NCI-H2171 (cell line): ENCODE measurements at regions not wholly inside any gene's neighbourhood (a gene's known extent, or its start where the extent isn't known, plus 50 kb on each side); places are given as distances from the start of the nearest gene placed in this dataset.

Experiments used
- DNase-seq: peaks from one replicate; lab custom pipeline; 2025; lab: John Stamatoyannopoulos, UW

DNA sequence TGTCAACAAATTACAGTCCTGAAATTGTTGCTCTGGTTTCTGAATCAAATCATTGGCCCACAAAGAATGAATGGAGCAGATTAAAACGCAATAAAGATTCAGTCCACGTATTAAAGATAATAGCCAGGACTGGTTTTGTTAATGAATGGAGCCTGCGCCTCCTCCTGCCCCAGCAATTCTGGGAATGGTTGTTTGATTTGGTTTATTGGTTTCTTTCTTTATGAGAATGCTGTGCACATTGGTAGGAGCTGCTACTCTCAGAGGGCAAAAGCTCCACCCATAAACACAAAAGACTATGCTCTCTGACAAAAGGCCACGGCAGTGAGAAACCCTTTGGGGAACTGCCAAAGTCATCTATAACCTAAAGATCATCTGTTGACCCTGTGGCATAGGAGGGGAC is 261.1 kb downstream of the ABHD5 start:
- no peak for DNase-seq

DNA sequence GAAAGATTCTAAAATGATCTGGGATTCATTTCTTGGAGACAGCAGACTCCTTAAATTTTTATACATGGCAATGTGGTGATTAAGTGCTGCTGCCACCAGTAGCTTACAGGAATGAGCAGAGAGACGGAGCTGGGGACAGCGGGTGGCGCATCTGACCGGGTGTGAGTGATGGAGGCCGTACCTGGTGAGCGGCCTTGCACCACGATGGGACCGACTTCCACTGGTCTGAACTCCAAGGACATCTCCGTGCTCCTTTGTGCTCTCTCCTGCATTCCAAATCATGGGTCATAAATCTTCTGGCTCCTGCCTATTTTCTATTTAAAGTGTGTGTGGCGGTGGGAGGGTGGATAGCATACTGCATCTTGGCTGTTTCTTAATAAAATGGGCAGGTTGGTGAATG is 262.6 kb downstream of the ABHD5 start:
- DNase-seq, result no peak

- no peak for DNase-seq
Measured at GRCh38 chr3:43953814-43954692, 263.3 kb downstream of the ABHD5 start.

GRCh38 chr3:43956945-43957344 is 266.2 kb downstream of the ABHD5 start:
- no peak for DNase-seq

DNA sequence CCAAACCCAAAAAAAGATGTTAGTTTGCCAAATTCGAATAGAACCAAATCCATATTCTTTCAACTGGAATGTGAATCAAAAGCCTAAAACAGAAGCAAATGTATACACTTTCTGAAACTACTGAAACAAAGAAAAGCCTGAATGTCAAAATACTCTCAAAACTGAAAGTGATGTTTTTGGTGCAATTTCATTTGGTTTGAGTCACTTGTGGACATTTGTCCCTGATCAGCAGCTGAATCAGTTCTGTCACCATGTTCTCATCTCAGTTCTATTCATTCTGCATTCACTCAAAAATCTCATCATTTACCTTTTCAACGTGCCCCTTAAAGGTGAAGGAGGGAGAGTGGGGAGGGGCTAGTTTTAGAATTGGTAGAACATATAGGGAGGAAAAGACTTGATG is 266.8 kb downstream of the ABHD5 start:
- no peak for DNase-seq

- DNase-seq, result no peak
Measured at GRCh38 chr3:43958005-43958770, 267.4 kb downstream of the ABHD5 start.

GRCh38 chr3:43958973-43959372 is 268.2 kb downstream of the ABHD5 start:
- DNase-seq, result no peak

- DNase-seq, result peak; percentile 39
Measured at GRCh38 chr3:43959498-43960447, 269.0 kb downstream of the ABHD5 start.

DNA sequence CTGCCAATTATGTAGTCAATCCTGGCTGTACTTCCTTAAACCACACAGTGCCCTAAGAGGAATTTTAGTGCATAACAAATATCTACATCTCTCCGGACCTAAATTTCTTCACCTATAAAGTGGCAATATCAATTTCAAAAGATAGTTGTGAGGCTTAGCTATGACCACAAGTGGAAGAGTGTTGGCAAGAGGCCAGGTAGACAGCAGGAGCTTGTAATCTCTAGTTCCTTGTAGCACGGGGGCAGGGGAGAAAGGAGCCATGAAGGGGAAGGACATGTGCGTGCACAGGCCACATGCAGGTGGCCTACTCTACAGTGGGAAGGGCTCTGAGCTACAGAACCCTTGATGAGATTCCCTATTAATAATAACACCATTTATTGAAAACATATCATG is 269.7 kb downstream of the ABHD5 start:
- peak; percentile 26 for DNase-seq

DNA sequence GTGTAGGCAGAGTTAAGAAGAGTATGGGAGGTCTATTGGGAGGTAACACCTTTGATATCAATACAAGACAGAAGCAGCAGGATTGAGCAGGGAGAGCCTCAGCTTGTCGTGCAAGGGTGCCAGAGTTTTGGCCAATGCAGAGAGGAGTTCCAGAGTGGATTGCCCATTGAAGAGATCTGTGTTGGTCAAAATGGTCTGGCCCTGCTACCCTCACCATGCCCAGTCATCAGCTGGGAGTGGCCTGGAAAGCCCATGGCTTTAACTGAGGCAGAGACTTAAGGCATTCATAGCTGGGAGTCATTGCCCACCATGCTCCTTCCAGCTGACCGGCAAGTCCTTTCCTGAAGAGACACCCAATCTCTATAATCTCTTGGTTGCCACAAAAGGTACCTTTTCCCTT is 271.3 kb downstream of the ABHD5 start:
- no peak for DNase-seq

DNA sequence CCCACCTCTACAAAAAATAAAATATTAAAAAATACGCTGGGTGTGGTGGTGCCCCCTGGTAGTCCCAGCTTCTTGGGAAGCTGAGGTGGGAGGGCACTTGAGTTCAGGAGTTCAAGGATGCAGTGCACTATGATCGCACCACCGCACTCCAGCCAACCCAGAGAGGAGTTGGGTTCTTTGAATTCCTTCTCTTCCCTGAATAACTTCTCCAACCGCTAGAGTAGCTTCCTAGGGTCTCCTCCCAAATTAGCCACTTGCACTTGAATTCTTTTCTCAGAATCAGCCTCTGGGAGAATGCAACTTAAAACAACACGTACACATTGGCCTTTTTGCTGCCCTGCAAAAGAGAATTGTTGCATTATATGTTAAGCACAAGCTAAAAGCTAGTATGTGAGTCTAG is 272.5 kb downstream of the ABHD5 start:
- no peak for DNase-seq

DNA sequence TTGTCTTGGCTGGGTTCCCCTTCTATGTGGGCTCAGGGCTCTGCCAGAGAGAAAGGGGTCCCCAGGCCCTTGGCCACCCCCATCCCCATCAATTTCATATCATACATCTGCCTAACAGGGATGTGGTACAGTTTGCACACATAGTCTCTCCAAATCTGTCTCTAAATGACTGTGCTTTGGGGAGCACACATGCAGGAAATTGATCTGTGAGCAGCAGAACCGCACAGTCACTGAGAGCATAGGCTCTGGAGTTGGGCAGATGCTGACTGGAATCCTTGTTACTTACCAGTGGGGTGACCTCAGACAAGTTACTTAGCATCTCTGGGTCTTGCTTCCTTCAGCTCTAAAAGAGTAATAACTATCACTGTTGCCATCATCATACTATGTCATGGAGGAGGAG is 273.9 kb downstream of the ABHD5 start:
- no peak for DNase-seq

DNA sequence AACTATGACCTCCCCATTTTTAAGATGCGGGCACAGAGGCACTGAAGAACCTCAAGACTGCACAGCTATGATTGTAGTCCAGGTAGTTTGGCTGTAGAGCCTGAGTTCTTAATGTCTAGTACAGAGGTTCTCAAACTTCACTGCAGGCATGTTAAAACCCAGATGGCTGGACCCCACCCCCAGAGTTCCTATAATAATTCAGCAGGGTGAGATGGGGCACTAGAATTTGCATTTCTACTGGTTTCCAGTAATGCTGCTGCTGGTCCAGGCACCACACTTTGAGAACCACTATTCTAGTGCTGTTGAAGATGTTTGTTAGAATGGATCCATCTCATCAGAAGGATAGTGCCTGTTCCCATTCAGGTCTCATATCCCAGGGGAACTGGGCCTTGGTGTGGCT is 274.9 kb downstream of the ABHD5 start:
- no peak for DNase-seq

GRCh38 chr3:43966126-43966525 is 275.4 kb downstream of the ABHD5 start:
- no peak for DNase-seq

GRCh38 chr3:43966530-43966929 is 275.2 kb upstream of the TOPAZ1 start:
- no peak for DNase-seq

DNA sequence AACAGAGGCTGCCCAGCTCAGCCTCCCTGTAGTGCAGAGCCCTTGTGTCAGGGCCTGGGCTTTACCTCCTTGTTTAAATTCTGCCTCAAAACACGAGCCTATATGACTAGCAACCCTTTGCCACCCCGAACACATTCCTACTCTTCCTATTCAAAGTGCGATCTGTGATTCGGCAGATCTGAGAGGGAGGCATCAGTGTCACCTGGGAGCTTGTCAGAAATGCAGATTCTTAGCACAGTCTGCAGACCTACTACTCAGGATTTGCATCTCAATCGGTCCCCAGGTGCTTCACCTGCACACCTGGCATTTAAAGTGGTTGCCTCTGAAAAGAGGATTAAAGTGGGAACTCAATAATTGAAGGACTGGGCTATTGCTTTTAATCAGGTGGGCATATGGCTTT is 273.2 kb upstream of the TOPAZ1 start:
- DNase-seq, result no peak

DNA sequence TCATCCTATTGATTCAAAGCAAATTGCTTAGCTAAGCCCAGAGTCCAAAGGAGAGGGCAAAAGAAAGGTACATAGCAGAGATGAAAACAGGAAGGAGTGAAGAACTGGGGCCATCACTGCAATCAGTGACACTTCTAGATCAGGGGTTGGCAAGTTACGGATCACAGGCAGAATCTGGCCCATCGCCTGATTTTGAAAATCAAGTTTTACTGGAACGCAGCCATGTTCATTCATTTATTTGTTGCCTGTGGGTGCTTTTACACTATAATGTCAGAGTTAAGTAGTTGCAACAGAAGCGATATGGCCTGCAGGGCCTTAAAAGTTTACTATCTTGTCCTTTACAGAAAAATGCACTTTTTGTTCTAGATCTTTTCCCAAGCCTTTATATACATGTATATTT is 271.7 kb upstream of the TOPAZ1 start:
- DNase-seq, result no peak

- no peak for DNase-seq
Measured at GRCh38 chr3:43970351-43970750, 271.3 kb upstream of the TOPAZ1 start.

DNA sequence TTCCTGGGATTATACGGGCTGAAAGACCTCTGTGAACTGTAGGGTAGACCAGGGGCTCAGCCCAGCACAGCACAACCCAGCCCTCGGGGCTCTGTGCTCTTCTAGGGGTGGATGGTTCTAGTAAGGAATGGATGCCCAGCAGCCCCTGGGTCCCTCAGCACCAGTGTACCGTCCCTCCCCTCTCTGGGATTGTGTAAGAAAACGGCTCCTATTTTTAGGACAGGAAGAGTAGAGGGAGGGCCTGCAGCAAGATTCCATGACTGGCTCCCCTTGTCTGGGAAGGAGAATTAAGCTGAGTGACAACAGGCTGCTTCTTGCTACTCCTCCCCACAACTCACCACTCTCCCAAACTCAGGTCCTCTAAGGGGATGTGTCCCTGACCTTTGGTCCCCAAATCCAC is 270.8 kb upstream of the TOPAZ1 start:
- no peak for DNase-seq

- no peak for DNase-seq
Measured at GRCh38 chr3:43971486-43971885, 270.2 kb upstream of the TOPAZ1 start.

- no peak for DNase-seq
Measured at GRCh38 chr3:43978708-43979107, 263.0 kb upstream of the TOPAZ1 start.

GRCh38 chr3:43979645-43980044 is 262.0 kb upstream of the TOPAZ1 start:
- no peak for DNase-seq
